ENCODE measurements at regions not wholly inside any gene's neighbourhood (a gene's known extent, or its start where the extent isn't known, plus 50 kb on each side); places are given as distances from the start of the nearest gene placed in this dataset.

- no peak overlapping the region for H3K4me3 ChIP-seq (ENCODE audit: low read length)
- no peak overlapping the region for H3K9ac ChIP-seq (ENCODE audit: low read depth, low read length)
- no peaks in the 10 kb centered on the region for H3K9me3 ChIP-seq (replicated peaks; ENCODE audit: low read length)
- peak overlapping the region; percentile 45 for H3K4me2 ChIP-seq (ENCODE audit: low read length)
- no peaks in the 10 kb centered on the region for H3K27me3 ChIP-seq (ENCODE audit: control insufficient read depth, insufficient read depth, low read length)
- H3K36me3 ChIP-seq (ENCODE audit: insufficient read depth, low read length): no peaks in the 10 kb centered on the region
- peaks cover 28% of the 10 kb centered on the region for H3K4me1 ChIP-seq (ENCODE audit: control insufficient read depth, insufficient read depth, low read length)
Observed at GRCh38 chr9:16344343-16344742, 526.1 kb downstream of the BNC2 start.

- Histone ChIP-seq H3K4me2 (ENCODE audit: low read length) (no peak overlapping the region), H3K27me3 (ENCODE audit: control insufficient read depth, insufficient read depth, low read length) (no peaks in the 10 kb centered on the region), H3K4me3 (ENCODE audit: low read length) (no peak overlapping the region), H3K9ac (ENCODE audit: low read depth, low read length) (no peak overlapping the region), H3K9me3 (replicated peaks; ENCODE audit: low read length) (no peaks in the 10 kb centered on the region), H3K4me1 (ENCODE audit: control insufficient read depth, insufficient read depth, low read length) (peaks cover 28% of the 10 kb centered on the region), H3K36me3 (ENCODE audit: insufficient read depth, low read length) (no peaks in the 10 kb centered on the region)
Observed at GRCh38 chr9:16345902-16346301, 524.6 kb downstream of the BNC2 start.

- H3K9me3 ChIP-seq (replicated peaks; ENCODE audit: low read length): no peaks in the 10 kb centered on the region
- no peaks in the 10 kb centered on the region for H3K36me3 ChIP-seq (ENCODE audit: insufficient read depth, low read length)
- no peak overlapping the region for H3K9ac ChIP-seq (ENCODE audit: low read depth, low read length)
- H3K4me3 ChIP-seq (ENCODE audit: low read length): no peak overlapping the region
- H3K4me2 ChIP-seq (ENCODE audit: low read length): no peak overlapping the region
- peaks cover 25% of the 10 kb centered on the region for H3K4me1 ChIP-seq (ENCODE audit: control insufficient read depth, insufficient read depth, low read length)
- H3K27me3 ChIP-seq (ENCODE audit: control insufficient read depth, insufficient read depth, low read length): no peaks in the 10 kb centered on the region
Observed at GRCh38 chr9:16347886-16348285, 522.6 kb downstream of the BNC2 start.

- H3K4me3 ChIP-seq (ENCODE audit: low read length): no peak overlapping the region
- H3K4me1 ChIP-seq (ENCODE audit: control insufficient read depth, insufficient read depth, low read length): peaks cover 20% of the 10 kb centered on the region
- H3K36me3 ChIP-seq (ENCODE audit: insufficient read depth, low read length): no peaks in the 10 kb centered on the region
- no peaks in the 10 kb centered on the region for H3K9me3 ChIP-seq (replicated peaks; ENCODE audit: low read length)
- no peak overlapping the region for H3K9ac ChIP-seq (ENCODE audit: low read depth, low read length)
- H3K27me3 ChIP-seq (ENCODE audit: control insufficient read depth, insufficient read depth, low read length): no peaks in the 10 kb centered on the region
- no peak overlapping the region for H3K4me2 ChIP-seq (ENCODE audit: low read length)
Observed at GRCh38 chr9:16348531-16348930, 521.9 kb downstream of the BNC2 start.

- Histone ChIP-seq H3K9me3 (replicated peaks; ENCODE audit: low read length) (no peaks in the 10 kb centered on the region), H3K4me3 (ENCODE audit: low read length) (no peak overlapping the region), H3K4me1 (ENCODE audit: control insufficient read depth, insufficient read depth, low read length) (peaks cover 7% of the 10 kb centered on the region), H3K27me3 (ENCODE audit: control insufficient read depth, insufficient read depth, low read length) (no peaks in the 10 kb centered on the region), H3K36me3 (ENCODE audit: insufficient read depth, low read length) (no peaks in the 10 kb centered on the region), H3K9ac (ENCODE audit: low read depth, low read length) (no peak overlapping the region), H3K4me2 (ENCODE audit: low read length) (no peak overlapping the region)
Observed at GRCh38 chr9:16352251-16352650, 518.2 kb downstream of the BNC2 start.

GRCh38 chr9:16352791-16353401 lies 517.6 kb downstream of the BNC2 start:
- no peaks in the 10 kb centered on the region for H3K27me3 ChIP-seq (ENCODE audit: control insufficient read depth, insufficient read depth, low read length)
- H3K9ac ChIP-seq (ENCODE audit: low read depth, low read length): no peak overlapping the region
- no peak overlapping the region for H3K4me3 ChIP-seq (ENCODE audit: low read length)
- H3K9me3 ChIP-seq (replicated peaks; ENCODE audit: low read length): no peaks in the 10 kb centered on the region
- peaks cover 7% of the 10 kb centered on the region for H3K4me1 ChIP-seq (ENCODE audit: control insufficient read depth, insufficient read depth, low read length)
- no peaks in the 10 kb centered on the region for H3K36me3 ChIP-seq (ENCODE audit: insufficient read depth, low read length)
- no peak overlapping the region for H3K4me2 ChIP-seq (ENCODE audit: low read length)

GRCh38 chr9:16356196-16356765 lies 514.2 kb downstream of the BNC2 start:
- H3K9ac ChIP-seq (ENCODE audit: low read depth, low read length): no peak overlapping the region
- H3K9me3 ChIP-seq (replicated peaks; ENCODE audit: low read length): no peaks in the 10 kb centered on the region
- H3K4me1 ChIP-seq (ENCODE audit: control insufficient read depth, insufficient read depth, low read length): peaks cover 8% of the 10 kb centered on the region
- H3K27me3 ChIP-seq (ENCODE audit: control insufficient read depth, insufficient read depth, low read length): no peaks in the 10 kb centered on the region
- no peaks in the 10 kb centered on the region for H3K36me3 ChIP-seq (ENCODE audit: insufficient read depth, low read length)
- no peak overlapping the region for H3K4me3 ChIP-seq (ENCODE audit: low read length)
- H3K4me2 ChIP-seq (ENCODE audit: low read length): no peak overlapping the region

GRCh38 chr9:16357828-16358227 lies 512.6 kb downstream of the BNC2 start:
- Histone ChIP-seq H3K36me3 (ENCODE audit: insufficient read depth, low read length) (no peaks in the 10 kb centered on the region), H3K4me3 (ENCODE audit: low read length) (no peak overlapping the region), H3K27me3 (ENCODE audit: control insufficient read depth, insufficient read depth, low read length) (no peaks in the 10 kb centered on the region), H3K9me3 (replicated peaks; ENCODE audit: low read length) (no peaks in the 10 kb centered on the region), H3K9ac (ENCODE audit: low read depth, low read length) (no peak overlapping the region), H3K4me2 (ENCODE audit: low read length) (no peak overlapping the region), H3K4me1 (ENCODE audit: control insufficient read depth, insufficient read depth, low read length) (peaks cover 7% of the 10 kb centered on the region)

GRCh38 chr9:16358751-16359150 lies 511.7 kb downstream of the BNC2 start:
- Histone ChIP-seq H3K4me3 (ENCODE audit: low read length) (no peak overlapping the region), H3K36me3 (ENCODE audit: insufficient read depth, low read length) (no peaks in the 10 kb centered on the region), H3K4me1 (ENCODE audit: control insufficient read depth, insufficient read depth, low read length) (peaks cover 6% of the 10 kb centered on the region), H3K27me3 (ENCODE audit: control insufficient read depth, insufficient read depth, low read length) (no peaks in the 10 kb centered on the region), H3K9me3 (replicated peaks; ENCODE audit: low read length) (no peaks in the 10 kb centered on the region), H3K9ac (ENCODE audit: low read depth, low read length) (no peak overlapping the region), H3K4me2 (ENCODE audit: low read length) (no peak overlapping the region)
